ENCODE measurements at regions not wholly inside any gene's neighbourhood (a gene's known extent, or its start where the extent isn't known, plus 50 kb on each side); places are given as distances from the start of the nearest gene placed in this dataset.
"Not testable (repeated sequence)": the region's sequence is repeated elsewhere in the genome, so short reads cannot be mapped to it uniquely, and the experiment has no call there.

DNA sequence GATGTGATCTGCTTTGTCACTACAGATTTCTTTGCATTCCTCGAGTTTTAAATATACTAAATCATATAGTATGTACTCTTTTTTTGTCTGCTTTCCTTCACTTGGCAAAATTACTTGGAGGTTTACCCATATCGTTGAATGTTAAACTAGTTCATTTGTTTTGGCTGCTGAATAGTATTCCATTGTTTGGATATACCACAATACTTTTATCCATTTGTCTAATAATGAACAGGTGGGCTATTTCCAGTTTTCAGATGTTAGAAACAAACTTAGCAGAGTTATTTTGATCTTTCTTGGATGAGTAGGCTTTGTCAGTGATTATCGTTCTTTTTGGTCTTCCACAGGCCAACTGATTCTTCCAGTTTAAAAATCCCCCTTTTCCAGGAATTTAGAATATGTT is 154.0 kb upstream of the TGFBR2 start:
- TF ChIP-seq, protein P1, sequence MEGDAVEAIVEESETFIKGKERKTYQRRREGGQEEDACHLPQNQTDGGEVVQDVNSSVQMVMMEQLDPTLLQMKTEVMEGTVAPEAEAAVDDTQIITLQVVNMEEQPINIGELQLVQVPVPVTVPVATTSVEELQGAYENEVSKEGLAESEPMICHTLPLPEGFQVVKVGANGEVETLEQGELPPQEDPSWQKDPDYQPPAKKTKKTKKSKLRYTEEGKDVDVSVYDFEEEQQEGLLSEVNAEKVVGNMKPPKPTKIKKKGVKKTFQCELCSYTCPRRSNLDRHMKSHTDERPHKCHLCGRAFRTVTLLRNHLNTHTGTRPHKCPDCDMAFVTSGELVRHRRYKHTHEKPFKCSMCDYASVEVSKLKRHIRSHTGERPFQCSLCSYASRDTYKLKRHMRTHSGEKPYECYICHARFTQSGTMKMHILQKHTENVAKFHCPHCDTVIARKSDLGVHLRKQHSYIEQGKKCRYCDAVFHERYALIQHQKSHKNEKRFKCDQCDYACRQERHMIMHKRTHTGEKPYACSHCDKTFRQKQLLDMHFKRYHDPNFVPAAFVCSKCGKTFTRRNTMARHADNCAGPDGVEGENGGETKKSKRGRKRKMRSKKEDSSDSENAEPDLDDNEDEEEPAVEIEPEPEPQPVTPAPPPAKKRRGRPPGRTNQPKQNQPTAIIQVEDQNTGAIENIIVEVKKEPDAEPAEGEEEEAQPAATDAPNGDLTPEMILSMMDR (IDR thresholded peaks at IDR 0.05; ENCODE audit: unreplicated experiment), result no peak
- peaks cover 10% of the 10 kb centered on the region for H3K36me3 Mint-ChIP-seq
- DNase-seq (ENCODE audit: low spot score in 2 of 2, unreplicated experiment in 2 of 2), result no peak
- no peak overlapping the region for H3K27ac Mint-ChIP-seq
- H3K4me1 Mint-ChIP-seq, result peaks cover 19% of the 10 kb centered on the region
- no peaks in the 10 kb centered on the region for H3K27me3 Mint-ChIP-seq (ENCODE audit: low read depth)
- H3K4me3 Mint-ChIP-seq, result no peak overlapping the region
- peaks cover 20% of the 10 kb centered on the region for H3K9me3 Mint-ChIP-seq

DNA sequence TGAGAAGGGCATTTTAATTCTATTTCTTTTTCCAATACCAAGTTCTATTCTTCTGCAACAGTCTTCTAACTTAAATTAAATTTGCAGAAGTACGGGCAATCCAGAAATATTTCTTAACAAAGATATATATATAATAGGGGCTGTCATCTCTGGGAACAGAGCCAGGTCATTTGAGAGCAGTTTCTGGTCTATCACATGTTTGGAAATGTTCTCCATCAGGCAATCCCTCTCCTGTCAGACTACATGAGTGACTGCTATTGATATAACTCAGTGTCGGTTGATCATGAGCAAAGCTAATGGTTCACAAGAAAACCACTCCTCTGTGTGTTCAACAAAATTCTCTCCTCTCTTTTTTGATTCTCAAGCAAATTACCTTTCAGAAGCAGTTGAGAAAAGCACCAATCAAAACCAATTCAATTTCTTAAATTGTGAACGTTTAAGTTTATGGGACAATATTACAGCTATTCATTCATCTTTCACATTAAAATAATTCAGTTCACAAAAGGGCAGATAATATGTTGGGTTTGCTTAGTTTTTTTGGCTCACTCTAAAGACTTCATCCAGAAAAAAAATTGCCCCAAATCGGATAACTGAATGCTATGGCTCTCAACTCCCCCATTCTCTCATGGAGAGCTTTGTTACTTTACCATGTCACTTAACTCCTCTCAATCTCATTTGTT is 152.9 kb upstream of the TGFBR2 start:
- Mint-ChIP-seq H3K36me3 (peaks cover 10% of the 10 kb centered on the region), H3K4me1 (peaks cover 19% of the 10 kb centered on the region), H3K4me3 (no peak overlapping the region), H3K27me3 (ENCODE audit: low read depth) (no peaks in the 10 kb centered on the region), H3K9me3 (peaks cover 27% of the 10 kb centered on the region), H3K27ac (no peak overlapping the region)
- no peak for DNase-seq (ENCODE audit: low spot score in 2 of 2, unreplicated experiment in 2 of 2)
- TF ChIP-seq, protein P1 (IDR thresholded peaks at IDR 0.05; ENCODE audit: unreplicated experiment), result no peak

DNA sequence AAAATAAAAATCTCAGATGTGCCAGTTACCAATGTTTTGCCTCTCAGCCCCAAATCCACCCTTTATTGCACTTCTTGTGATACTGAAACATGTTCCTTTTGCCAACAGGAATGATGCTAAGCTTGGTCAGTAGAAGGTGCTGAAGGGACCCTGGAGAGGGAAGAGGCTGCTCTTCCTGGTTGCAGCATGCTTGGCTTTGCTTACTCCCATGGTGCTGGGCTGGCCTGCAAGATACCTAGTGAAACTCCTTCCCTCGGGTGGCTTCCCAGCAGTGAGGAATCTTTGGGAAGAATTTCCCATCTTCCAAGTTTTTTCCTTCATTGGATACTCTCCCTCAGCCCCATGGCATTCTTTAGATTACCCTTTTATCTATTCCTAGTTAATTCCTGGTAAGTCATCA is 151.8 kb upstream of the TGFBR2 start:
- H3K4me3 Mint-ChIP-seq, result no peak overlapping the region
- no peak for DNase-seq (ENCODE audit: low spot score in 2 of 2, unreplicated experiment in 2 of 2)
- H3K27ac Mint-ChIP-seq, result no peak overlapping the region
- H3K4me1 Mint-ChIP-seq, result peaks cover 19% of the 10 kb centered on the region
- H3K9me3 Mint-ChIP-seq, result peaks cover 30% of the 10 kb centered on the region
- H3K36me3 Mint-ChIP-seq, result peaks cover 10% of the 10 kb centered on the region
- TF ChIP-seq, protein P1 (IDR thresholded peaks at IDR 0.05; ENCODE audit: unreplicated experiment), result no peak
- no peaks in the 10 kb centered on the region for H3K27me3 Mint-ChIP-seq (ENCODE audit: low read depth)

DNA sequence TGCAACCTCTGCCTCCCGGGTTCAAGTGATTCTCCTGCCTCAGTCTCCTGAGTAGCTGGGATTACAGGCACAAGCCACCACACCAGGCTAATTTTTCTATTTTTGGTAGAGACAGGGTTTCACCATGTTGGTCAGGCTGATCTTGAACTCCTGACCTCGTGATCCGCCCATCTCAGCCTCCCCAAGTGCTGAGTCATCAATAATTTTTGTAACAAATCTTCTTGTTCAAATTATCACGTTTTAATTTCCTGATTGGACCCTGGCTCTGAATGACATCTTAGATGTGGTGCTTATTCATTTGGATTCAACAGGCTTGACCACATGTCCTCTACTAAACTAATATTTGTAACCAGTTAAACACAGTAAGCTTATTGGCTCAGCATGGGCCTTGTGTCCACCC is 151.3 kb upstream of the TGFBR2 start:
- H3K27ac Mint-ChIP-seq; DNase-seq (ENCODE audit: low spot score in 2 of 2, unreplicated experiment in 2 of 2); H3K4me3 Mint-ChIP-seq; H3K27me3 Mint-ChIP-seq (ENCODE audit: low read depth): not testable (repeated sequence)
- peaks cover 33% of the 10 kb centered on the region for H3K9me3 Mint-ChIP-seq
- H3K36me3 Mint-ChIP-seq, result peaks cover 10% of the 10 kb centered on the region
- peaks cover 19% of the 10 kb centered on the region for H3K4me1 Mint-ChIP-seq

DNA sequence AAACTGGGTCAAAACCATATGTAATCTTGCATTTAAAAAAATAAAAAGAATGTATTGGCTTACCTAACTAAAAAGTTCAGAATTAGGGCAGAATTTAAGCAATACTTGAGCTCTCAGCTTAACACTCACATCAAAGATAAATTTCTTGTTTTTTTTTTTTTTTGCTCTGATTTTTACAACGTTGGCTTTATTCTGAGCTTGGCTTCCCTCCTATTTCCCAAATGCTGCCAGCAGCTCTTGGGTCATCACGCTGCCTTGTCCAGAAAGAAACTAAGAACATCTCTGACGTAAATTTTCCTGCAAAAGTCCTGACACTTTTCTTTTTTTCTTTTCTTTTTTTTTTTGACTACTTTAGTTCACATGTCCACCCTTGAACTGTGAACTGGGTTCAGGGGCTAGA is 150.6 kb upstream of the TGFBR2 start:
- Mint-ChIP-seq H3K27me3 (ENCODE audit: low read depth) (no peaks in the 10 kb centered on the region), H3K27ac (no peak overlapping the region), H3K36me3 (peaks cover 10% of the 10 kb centered on the region), H3K9me3 (peaks cover 35% of the 10 kb centered on the region), H3K4me3 (no peak overlapping the region), H3K4me1 (peaks cover 19% of the 10 kb centered on the region)
- TF ChIP-seq, protein P1 (IDR thresholded peaks at IDR 0.05; ENCODE audit: unreplicated experiment), result no peak
- DNase-seq (ENCODE audit: low spot score in 2 of 2, unreplicated experiment in 2 of 2), result no peak

DNA sequence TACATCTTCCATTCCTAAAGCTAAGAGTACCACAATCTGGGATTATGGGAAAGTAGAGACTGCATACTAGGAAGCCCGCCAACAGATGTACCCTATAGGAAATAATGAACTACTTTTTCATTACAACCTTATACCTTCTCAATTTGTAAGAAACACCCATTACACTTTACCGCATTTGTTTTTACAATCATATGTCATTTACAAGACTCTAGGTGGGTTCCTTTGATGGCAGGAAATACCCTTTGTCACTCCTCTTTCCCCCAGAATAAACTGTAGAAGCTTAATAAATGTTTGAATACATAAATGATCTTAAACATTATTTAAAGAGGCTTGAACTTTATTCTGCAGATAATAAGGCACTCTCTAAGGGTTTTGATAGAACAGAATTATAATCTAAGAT is 150.1 kb upstream of the TGFBR2 start:
- H3K4me1 Mint-ChIP-seq, result peaks cover 19% of the 10 kb centered on the region
- DNase-seq (ENCODE audit: low spot score in 2 of 2, unreplicated experiment in 2 of 2), result no peak
- H3K36me3 Mint-ChIP-seq, result peaks cover 10% of the 10 kb centered on the region
- peaks cover 35% of the 10 kb centered on the region for H3K9me3 Mint-ChIP-seq
- no peak overlapping the region for H3K4me3 Mint-ChIP-seq
- no peak overlapping the region for H3K27ac Mint-ChIP-seq
- H3K27me3 Mint-ChIP-seq (ENCODE audit: low read depth), result no peaks in the 10 kb centered on the region
- TF ChIP-seq, protein P1 (IDR thresholded peaks at IDR 0.05; ENCODE audit: unreplicated experiment), result no peak
